Body of pancreas (tissue), 4 donors: ENCODE measurements at regions not wholly inside any gene's neighbourhood (a gene's known extent, or its start where the extent isn't known, plus 50 kb on each side); places are given as distances from the start of the nearest gene placed in this dataset.

Experiments
- CTCF ChIP-seq, 7 experiments: fragments of 450-650 bp in 4 of 7; fragments of 200-600 bp in 3 of 7; sonication (generic) in 3 of 7; IDR thresholded peaks; one replicate each; pipeline ENCODE4 v1.5.1; 2016 to 2019; ENCODE audit warnings: antibody characterized with exemption in 7 of 7
- POLR2A ChIP-seq, 3 donors: fragments of 450-650 bp; IDR thresholded peaks; one replicate each; pipeline ENCODE4 v1.6.1; 2016; ENCODE audit warnings: antibody characterized with exemption in 3 of 3, mild to moderate bottlenecking in 2 of 3

- TF ChIP-seq POLR2A (IDR thresholded peaks at IDR 0.05), result no peak
- no peak for TF ChIP-seq CTCF (IDR thresholded peaks at IDR 0.05)
Measured at GRCh38 chr18:27467073-27467472, 282.0 kb upstream of the CHST9 start.
